ENCODE measurements at regions not wholly inside any gene's neighbourhood (a gene's known extent, or its start where the extent isn't known, plus 50 kb on each side); places are given as distances from the start of the nearest gene placed in this dataset.

GRCh38 chr10:131843881-131844284 lies 56.9 kb upstream of the PPP2R2D start:
- TF ChIP-seq, protein P1, sequence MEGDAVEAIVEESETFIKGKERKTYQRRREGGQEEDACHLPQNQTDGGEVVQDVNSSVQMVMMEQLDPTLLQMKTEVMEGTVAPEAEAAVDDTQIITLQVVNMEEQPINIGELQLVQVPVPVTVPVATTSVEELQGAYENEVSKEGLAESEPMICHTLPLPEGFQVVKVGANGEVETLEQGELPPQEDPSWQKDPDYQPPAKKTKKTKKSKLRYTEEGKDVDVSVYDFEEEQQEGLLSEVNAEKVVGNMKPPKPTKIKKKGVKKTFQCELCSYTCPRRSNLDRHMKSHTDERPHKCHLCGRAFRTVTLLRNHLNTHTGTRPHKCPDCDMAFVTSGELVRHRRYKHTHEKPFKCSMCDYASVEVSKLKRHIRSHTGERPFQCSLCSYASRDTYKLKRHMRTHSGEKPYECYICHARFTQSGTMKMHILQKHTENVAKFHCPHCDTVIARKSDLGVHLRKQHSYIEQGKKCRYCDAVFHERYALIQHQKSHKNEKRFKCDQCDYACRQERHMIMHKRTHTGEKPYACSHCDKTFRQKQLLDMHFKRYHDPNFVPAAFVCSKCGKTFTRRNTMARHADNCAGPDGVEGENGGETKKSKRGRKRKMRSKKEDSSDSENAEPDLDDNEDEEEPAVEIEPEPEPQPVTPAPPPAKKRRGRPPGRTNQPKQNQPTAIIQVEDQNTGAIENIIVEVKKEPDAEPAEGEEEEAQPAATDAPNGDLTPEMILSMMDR (IDR thresholded peaks at IDR 0.05; ENCODE audit: poor library complexity): no peak
- no peak for TF ChIP-seq EZH2 (IDR thresholded peaks at IDR 0.05; ENCODE audit: borderline replicate concordance)
